ENCODE measurements at regions not wholly inside any gene's neighbourhood (a gene's known extent, or its start where the extent isn't known, plus 50 kb on each side); places are given as distances from the start of the nearest gene placed in this dataset.

DNA sequence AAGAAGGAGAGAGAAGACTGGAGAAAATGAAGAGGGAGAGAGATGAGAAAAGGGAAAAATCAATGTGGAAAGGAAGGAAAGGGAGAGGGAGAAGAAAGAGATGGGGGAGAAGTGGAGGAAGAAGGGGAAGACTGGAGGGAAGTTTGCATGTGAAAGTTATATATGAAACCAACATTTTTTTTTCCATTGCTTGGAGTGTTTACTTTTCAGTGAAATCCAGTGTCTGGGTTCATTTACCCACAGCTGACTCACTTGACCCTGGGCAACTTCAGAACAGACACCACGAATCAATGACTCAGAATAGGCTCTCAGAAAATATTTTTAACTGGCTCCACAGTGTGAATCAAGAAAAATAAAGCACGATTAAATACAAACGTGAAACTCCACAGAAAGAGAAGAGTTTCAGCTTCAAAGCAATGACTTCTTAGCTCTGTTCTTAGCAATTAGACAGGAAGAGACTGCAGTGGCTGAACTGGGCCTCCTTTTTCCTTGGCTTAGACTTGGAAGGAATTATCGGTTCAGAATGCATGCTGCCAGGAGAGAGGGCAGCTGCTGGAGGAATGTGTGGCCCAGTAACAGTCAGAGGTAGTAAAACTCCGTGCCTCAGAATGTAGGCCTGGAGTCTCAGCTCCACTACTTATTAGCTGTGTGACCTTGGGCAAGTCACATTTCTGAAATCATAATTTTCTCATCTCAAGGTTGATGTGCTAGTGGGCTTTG lies 237.5 kb downstream of the MIAT start:
- ATAC-seq (no peak), DNase-seq (no peak)
- TF ChIP-seq, protein P1, sequence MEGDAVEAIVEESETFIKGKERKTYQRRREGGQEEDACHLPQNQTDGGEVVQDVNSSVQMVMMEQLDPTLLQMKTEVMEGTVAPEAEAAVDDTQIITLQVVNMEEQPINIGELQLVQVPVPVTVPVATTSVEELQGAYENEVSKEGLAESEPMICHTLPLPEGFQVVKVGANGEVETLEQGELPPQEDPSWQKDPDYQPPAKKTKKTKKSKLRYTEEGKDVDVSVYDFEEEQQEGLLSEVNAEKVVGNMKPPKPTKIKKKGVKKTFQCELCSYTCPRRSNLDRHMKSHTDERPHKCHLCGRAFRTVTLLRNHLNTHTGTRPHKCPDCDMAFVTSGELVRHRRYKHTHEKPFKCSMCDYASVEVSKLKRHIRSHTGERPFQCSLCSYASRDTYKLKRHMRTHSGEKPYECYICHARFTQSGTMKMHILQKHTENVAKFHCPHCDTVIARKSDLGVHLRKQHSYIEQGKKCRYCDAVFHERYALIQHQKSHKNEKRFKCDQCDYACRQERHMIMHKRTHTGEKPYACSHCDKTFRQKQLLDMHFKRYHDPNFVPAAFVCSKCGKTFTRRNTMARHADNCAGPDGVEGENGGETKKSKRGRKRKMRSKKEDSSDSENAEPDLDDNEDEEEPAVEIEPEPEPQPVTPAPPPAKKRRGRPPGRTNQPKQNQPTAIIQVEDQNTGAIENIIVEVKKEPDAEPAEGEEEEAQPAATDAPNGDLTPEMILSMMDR (IDR thresholded peaks at IDR 0.05) = no peak
- H3K4me3 ChIP-seq = no peak overlapping the region
- H3K36me3 ChIP-seq (ENCODE audit: low read depth) = no peaks in the 10 kb centered on the region
- intact Hi-C loops (cut with DNase I, micrococcal nuclease) = no loop called here
- H3K4me1 ChIP-seq (ENCODE audit: low read depth) = no peaks in the 10 kb centered on the region
- no peaks in the 10 kb centered on the region for H3K9me3 ChIP-seq

DNA sequence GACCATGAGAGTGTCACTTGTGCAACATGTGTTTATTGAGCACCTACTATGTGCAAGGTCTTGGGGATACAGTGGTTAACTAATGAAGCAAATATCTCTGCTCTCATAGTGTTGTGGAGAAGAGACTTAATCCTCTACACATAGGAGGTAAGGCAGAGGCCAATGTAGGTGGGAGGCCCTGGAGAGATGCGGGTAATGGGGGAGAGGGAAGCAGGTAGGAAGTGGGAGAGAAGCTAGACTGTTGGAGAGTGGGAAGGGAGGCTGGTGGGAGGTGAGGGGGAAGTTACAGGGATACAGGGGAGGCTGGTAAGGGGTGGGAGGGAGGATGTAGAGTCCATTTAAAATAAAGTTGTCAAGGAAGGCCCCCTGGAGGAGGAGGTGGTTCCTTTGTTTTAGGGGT lies 240.0 kb downstream of the MIAT start:
- intact Hi-C loops (cut with DNase I, micrococcal nuclease) = no loop called here
- DNase-seq (no peak), ATAC-seq (no peak)
- no peaks in the 10 kb centered on the region for H3K9me3 ChIP-seq
- no peaks in the 10 kb centered on the region for H3K4me1 ChIP-seq (ENCODE audit: low read depth)
- H3K4me3 ChIP-seq = no peak overlapping the region
- TF ChIP-seq, protein P1 (IDR thresholded peaks at IDR 0.05) = no peak
- no peaks in the 10 kb centered on the region for H3K36me3 ChIP-seq (ENCODE audit: low read depth)

DNA sequence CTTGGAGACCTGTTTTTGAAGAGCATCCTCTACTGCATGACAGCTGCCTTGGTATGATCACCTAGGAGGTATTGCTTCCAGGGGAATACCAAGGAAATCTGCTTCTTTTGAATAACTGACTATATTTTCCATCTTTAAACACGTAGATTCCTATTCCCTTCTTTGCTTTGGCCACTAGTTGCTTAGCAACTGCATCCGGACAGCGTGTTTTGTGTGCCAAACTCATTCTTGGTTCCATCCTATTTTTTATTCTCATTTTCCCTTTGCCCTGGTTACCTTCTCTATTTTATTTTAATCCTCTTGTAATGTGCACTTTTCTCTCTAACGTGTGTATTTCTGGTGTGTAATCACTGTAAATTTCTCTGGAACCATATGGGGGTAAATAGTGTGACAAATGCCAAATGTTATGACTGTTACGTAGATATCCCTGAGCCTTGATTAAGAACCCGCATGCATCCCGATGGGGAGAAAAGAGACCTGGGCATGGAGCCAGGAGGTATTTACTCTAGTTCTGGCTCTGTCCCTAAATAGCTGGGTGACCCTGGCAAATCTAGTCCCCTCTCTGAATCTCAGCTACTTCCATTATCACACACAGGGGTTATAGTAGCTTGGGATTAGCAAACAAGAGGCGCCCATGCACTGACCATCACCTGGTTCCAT lies 241.7 kb downstream of the MIAT start:
- intact Hi-C loops (cut with DNase I, micrococcal nuclease) = no loop called here

DNA sequence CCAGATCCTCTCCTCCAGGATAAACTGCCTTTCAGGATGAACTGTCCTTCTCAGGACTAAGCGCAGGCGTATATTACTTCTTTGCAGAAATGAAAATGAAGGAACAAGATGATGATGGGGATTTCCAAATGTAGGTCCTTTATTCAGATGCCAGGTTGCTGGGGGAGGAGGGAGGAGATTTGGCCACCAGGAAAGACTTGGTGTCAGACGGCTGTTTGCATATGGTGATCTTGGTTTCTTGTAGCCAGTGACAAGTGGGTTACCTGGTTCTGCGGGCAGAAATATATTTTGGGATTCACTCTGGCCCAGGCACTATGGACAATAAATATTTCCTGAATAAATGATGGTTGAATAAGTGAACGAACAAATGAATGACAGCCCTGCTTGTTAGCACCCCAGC lies 243.4 kb downstream of the MIAT start:
- H3K36me3 ChIP-seq (ENCODE audit: low read depth) = no peaks in the 10 kb centered on the region
- TF ChIP-seq, protein P1 (IDR thresholded peaks at IDR 0.05) = no peak
- no peaks in the 10 kb centered on the region for H3K4me1 ChIP-seq (ENCODE audit: low read depth)
- no peak overlapping the region for H3K4me3 ChIP-seq
- intact Hi-C loops (cut with DNase I, micrococcal nuclease) = no loop called here
- DNase-seq = no peak
- no peak for ATAC-seq
- no peaks in the 10 kb centered on the region for H3K9me3 ChIP-seq

More for the DNA sequence above, 241.7 kb downstream of the MIAT start:
- TF ChIP-seq, protein P1 (IDR thresholded peaks at IDR 0.05) = no peak
- Histone ChIP-seq H3K4me3 (no peak overlapping the region), H3K9me3 (no peaks in the 10 kb centered on the region), H3K36me3 (ENCODE audit: low read depth) (no peaks in the 10 kb centered on the region), H3K4me1 (ENCODE audit: low read depth) (no peaks in the 10 kb centered on the region)
- ATAC-seq = no peak
- no peak for DNase-seq

DNA sequence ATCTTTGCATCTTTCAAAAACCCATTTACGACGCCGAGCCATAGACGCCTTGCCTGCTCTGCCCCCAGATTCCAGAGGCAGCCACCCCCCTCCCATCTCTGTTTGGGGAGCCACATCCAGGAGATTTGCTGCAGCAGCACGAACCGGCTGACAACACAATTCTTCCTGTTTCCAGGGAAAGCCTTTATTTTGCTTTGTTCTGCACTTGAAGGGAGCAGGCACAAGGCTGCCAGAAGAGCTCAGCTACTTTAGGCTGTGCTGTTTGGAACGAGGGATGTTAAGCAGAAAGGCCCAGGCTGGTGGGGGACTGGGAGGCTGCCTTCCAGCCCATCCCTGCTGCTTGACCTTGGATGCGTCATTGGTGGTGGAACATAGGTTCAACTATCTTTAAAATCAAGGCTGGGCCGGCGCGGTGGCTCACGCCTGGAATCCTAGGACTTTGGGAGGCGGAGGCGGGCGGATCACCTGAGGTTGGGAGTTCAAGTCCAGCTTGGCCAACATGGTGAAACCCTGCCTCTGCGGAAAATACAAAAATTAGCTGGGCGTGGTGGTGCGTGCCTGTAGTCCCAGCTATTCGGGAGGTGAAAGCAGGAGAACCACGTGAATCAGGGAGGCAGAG lies 243.9 kb downstream of the MIAT start:
- Histone ChIP-seq H3K4me3 (no peak overlapping the region), H3K36me3 (ENCODE audit: low read depth) (no peaks in the 10 kb centered on the region), H3K9me3 (no peaks in the 10 kb centered on the region), H3K4me1 (ENCODE audit: low read depth) (no peaks in the 10 kb centered on the region)
- ATAC-seq (no peak), DNase-seq (no peak)
- TF ChIP-seq, protein P1 (IDR thresholded peaks at IDR 0.05) = no peak
- intact Hi-C loops (cut with DNase I, micrococcal nuclease) = no loop called here
